Left forelimb (tissue), 1 donor: ENCODE measurements at regions not wholly inside any gene's neighbourhood (a gene's known extent, or its start where the extent isn't known, plus 50 kb on each side); places are given as distances from the start of the nearest gene placed in this dataset.

Experiments
- DNase-seq: peaks from one replicate; pipeline ENCODE4 v3.0.0-alpha.2; 2018; ENCODE audit warnings: low spot score

DNA sequence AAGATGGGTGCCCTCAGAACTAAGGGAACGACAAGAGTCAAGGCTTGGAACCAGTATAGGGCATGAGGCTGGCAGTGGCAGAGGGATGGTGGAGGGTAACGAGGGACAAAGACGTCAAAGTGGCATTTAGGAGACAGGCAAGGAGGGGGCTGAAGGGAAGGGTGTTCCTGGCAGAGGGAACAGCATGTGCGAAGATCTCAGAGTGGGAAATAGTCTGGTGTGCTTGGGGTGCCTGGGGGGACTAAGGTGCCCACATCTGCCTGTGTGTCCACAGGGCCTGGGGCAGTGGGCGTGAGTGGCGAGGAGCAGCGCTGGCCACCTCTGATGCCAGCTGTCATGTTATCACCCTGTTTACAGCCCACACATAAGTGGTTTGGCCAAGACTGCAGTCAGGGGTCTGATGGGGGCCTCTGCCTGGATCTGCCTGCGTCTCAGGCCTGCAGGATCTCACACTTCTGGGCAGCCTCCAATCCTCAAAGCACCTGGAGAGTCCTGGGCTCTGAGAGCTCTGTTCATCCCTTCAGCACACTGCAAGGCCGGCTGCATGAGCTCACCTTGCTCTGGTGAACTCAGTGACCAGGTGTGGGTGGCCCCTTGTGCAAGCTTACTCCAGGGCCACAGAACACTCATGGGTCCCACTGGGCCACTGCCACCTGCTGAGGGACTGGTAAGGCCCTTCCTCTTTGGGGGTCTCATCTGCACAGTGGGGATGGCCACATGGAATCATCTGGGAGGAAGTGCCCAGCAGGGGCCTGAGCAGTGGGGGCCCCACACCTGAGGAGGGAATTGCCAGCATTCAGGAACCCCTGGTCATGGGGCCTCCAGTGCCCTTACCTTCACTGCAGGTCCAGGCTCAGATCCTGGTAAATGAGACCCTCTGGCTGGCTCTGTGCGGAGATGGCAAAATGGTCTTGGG lies 89.7 kb upstream of the SHISAL1 start:
- peak; percentile 53 for DNase-seq

DNA sequence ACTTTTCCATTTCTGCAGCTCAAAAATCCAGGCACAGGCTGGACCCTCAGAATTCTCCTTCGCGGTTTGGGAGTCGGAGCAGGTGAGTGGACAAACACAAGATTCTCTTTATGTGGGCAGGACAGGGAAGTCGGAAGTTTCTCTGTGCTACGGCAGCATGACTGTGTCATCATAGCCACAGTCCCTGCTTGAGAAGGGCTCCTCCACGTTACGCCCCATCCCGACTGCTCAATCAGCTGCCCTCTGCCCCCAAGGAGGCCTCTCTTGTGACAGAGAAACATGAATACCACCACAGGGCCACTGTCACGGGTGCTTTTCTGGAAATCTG lies 89.0 kb upstream of the SHISAL1 start:
- DNase-seq = peak; percentile 64

- no peak for DNase-seq
Measured at GRCh38 chr22:44400763-44401060, 88.0 kb upstream of the SHISAL1 start.

DNA sequence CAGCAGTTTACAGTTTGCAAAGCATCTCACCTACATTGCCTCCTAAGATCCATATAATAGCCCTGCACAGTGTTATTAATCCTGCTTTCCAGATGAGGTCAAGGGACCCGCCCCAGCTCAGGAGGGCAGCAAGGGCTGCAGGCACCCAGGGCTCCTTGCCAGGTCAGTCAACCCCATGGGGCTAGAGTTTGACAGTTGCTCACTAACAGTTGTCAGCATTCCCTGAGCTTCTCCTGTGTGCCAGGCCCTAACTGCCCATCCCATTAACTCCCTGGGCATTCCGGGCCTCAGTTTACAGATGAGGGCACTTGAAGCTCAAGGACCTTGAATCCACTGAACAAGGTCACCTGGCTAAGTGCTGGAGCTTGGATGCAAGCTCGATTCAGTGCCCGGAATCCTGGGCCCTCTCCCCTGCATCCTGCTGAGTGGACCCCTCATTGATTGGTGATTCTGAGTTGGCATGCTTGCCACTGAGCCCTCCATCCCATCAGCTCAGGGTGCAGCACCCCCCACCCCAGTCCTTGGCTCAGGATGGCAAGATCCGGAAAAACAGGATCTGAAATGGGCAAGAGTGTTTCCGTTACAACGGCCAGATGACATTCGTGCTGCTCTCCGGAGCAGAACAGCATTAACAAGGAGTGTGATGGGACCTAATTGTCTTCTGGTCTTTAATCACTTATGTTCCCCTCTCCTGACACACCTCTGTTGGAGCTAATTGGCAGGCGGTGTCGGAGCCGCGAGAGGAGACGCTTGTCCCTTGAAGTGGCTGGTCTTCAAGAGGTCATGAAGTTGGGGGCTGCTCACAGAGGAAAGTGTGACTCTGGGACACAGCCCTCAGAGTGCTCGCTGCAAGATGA lies 87.4 kb upstream of the SHISAL1 start:
- DNase-seq = peak; percentile 45

DNA sequence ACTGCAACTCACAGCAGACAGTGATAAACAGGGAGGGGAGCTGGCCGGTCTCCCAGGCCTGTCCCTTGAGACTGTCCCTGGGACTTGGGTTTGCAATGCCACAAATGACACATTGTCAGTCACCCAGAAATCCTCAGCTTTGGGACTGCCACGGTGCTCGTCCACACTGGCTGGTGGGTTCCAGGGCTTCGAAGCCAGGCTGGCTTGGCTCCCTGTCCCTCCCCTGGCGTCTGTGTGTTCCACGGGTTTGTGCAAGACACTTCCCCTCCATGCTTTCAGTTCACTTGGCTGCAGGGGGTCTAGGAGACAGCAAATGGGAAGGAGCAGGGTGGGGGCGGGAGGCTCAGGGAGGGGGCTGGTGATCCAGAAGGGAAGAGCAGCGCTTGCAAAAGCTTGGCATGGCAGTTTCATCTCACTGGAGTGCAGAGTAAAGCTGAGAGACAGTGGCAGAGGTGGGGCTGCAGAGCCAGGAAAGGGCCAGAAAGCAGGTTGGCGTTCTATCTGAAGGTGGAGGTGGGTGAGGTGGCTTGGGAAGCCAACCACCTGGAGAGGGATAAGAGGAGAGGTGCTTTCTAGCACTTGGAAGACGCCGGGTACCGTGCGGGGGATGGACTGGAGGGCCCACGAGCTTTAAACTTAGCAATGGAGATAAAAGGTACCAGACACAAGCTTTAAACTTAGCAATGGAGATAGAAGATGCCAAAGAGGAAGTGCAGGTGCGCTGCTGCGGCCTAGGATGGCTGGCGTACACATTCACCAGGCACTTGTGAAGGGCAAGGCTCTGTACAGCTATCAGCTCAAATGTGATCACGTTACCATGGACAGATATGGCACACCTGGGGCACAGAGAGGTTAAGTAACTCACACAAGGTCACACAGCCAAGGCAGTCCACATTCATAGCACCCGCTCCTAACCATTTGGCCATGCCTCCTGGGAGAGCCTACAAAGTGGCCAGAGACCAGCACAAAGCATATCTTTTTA lies 86.4 kb upstream of the SHISAL1 start:
- peak; percentile 57 for DNase-seq

DNA sequence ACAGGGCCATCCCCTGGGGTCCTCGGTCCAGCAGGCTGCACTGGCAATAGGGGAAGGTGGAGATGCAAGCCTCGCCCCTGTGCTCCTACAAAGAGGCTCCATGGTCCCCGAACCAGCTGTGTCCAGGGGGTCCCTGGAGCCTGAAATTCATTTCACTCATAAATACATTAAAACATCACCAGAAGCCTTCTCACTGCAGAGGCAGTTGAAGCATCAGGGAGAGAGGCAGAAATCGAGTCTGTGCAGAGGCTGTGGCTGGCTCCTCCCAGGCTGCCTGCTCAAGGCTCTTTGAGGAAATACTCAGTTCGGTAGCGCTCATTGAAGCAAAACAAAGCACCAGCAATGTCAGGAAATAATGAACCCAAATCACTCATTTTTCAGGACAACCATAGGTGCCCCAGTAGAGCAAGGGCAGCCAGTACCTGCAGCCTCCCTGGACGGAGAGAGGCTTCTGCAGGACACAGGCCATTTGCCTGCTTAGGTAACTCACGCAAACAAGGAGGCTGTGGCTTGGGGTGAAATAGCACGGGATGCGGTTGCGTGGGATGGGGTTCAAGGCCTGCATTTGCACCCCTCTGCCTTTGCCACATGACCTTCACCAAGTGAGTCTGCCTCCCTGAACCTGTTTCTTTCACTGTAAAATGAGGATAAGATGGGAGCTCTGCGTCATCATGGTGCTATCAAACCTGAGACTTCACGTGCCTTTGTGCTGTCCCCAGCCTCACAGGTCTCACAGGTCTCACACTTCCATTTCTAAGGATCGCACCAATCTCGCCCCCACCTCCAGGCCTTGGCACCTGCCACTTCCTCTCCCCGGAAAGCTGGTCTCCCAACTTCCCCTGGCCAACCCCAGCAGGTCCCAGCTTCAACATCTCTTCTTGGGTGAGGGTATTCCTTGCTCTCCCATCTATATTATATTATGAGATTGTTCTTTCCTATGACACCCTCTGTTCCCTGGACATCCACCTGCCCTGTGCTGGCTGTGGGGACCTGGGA lies 84.3 kb upstream of the SHISAL1 start:
- DNase-seq = peak; percentile 52

- DNase-seq = peak; percentile 41
Measured at GRCh38 chr22:44396021-44396726, 83.4 kb upstream of the SHISAL1 start.

DNA sequence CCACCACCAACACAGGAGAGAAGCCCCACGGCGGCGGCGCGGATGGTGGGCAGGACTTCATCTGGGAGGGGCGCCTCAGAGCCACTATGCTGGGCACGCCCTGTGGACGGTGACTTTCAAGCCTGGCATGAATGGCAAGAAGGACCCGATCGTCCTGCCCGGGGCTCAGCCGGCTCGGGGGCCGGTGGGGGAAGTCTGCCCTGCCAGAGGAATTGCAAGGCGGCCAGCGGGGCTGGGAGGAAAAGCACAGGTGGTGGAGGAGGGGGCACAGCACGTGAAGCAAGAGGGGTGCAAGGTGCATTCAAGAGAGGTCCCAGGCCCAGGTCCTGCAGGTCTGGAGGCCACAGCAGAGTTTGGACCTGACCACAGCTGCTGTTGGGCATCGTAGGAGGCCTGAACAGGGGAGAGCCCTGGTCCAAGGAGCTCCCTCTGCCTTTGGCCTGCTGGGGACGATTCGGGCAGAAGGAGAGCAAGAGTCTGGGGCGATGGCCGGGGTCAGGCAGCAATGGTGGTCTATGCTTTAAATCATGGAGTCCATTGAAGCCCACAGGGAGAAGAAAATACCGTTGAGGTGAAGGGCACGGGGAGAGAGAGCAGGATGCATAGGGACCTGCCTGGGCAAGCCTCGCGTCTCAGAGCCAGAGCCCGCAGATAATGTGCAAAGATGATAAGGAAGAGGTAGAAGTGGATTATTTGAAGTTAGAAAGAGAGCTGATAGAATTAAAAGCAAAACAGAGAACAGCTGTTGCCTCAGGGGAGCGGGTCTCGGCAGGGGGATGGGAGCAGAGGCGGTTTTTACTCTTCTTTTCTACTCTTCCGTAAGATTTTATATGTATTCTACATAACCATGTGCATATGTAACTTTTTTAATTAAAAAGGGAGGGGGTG lies 82.6 kb upstream of the SHISAL1 start:
- DNase-seq = no peak

- no peak for DNase-seq
Measured at GRCh38 chr22:44394246-44395117, 81.7 kb upstream of the SHISAL1 start.

GRCh38 chr22:44393066-44393465 lies 80.3 kb upstream of the SHISAL1 start:
- DNase-seq = peak; percentile 46

GRCh38 chr22:44392446-44392921 lies 79.7 kb upstream of the SHISAL1 start:
- peak; percentile 52 for DNase-seq

GRCh38 chr22:44391481-44392445 lies 79.0 kb upstream of the SHISAL1 start:
- peak; percentile 40 for DNase-seq

DNA sequence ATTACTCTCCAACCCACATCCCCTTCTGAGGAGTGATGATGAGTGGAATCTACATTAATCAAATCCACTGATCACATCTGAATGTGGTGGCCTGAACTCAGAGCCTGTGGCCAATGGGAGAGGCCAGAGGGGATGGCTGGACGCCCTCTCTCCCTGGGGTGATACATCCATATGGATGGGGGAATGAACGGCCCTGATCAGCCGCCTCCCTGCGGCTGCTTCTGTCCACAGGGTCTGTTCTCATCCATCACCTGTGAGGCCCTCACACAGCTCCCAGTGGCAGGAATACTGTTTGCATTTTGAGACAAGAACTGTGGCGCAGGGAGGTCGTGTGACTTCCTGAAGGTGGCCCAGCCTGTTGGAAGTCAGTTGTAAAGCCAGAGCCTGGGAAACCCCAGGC lies 78.3 kb upstream of the SHISAL1 start:
- DNase-seq = peak; percentile 52

DNA sequence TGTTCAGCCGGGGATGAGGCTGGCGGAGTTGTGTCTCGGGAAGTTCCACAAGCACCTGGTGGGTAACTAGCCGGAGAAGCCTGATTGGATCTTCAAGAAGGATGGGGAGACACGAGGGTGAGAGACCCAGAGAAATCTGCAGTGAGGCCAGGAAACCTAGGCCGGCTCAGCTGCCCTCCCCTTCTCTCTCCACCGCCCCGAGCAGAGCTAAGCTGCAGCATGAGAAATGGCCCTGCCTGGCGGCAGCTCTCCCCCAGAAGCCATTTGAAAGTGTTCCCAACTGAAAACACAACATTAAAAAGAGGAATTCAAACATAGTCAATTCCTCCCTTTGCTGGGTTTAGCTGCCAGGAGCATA lies 77.8 kb upstream of the SHISAL1 start:
- peak; percentile 48 for DNase-seq

GRCh38 chr22:44389926-44390612 lies 77.3 kb upstream of the SHISAL1 start:
- no peak for DNase-seq

DNA sequence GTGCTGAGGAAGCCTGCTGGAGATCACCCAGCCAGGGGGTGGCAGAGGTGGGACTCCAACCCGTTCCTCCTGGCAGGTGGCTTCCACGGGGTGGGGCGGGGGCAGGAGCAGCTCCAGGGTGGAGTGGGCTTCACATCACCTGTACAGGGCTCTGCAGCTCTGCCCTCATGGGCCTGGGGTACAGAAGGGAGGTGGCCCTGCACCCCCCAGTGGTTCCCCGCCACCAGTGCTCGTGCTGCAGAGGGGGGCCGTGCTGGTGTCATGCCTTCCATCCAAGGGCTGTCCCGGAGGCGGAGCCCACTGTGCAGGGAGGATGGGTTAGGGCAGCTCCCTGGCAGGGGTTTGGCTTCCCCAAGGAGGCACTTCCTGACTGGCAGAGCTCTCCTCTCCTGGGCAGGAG lies 76.4 kb upstream of the SHISAL1 start:
- DNase-seq = no peak
